ENCODE measurements at regions not wholly inside any gene's neighbourhood (a gene's known extent, or its start where the extent isn't known, plus 50 kb on each side); places are given as distances from the start of the nearest gene placed in this dataset.

GRCh38 chr3:72453706-72454105 lies 394.5 kb downstream of the SHQ1 start:
- no peaks in the 10 kb centered on the region for H3K4me1 ChIP-seq (ENCODE audit: control insufficient read depth, insufficient read depth, low read length)
- H4K5ac ChIP-seq (ENCODE audit: low read depth, low read length), result no peak overlapping the region
- H3K4me3 ChIP-seq (ENCODE audit: insufficient read depth, low read depth, low read length), result no peak overlapping the region
- peaks cover 45% of the 10 kb centered on the region for H3K27me3 ChIP-seq (ENCODE audit: control insufficient read depth, insufficient read depth, low read length)
- H4K8ac ChIP-seq (ENCODE audit: low read depth in 2 of 2, low read length in 2 of 2), result no peak overlapping the region
- WGBS, 2 experiments (ENCODE audit: extremely low coverage in 2 of 2, insufficient read length in 1 of 2), result no CpG with 5 or more reads among the region's 2 CpGs
- H3K18ac ChIP-seq (ENCODE audit: low read depth, low read length), result no peak overlapping the region
- H3K14ac ChIP-seq (replicated peaks; ENCODE audit: low read depth, low read length), result no peak overlapping the region
- TF ChIP-seq FOS (IDR thresholded peaks at IDR 0.05; ENCODE audit: low read depth, low read length), result no peak
- no peak for TF ChIP-seq RFX5 (IDR thresholded peaks at IDR 0.05; ENCODE audit: low read depth, low read length)
- TF ChIP-seq SMC3 (IDR thresholded peaks at IDR 0.05; ENCODE audit: low read depth, low read length), result no peak
- TF ChIP-seq, protein P1, sequence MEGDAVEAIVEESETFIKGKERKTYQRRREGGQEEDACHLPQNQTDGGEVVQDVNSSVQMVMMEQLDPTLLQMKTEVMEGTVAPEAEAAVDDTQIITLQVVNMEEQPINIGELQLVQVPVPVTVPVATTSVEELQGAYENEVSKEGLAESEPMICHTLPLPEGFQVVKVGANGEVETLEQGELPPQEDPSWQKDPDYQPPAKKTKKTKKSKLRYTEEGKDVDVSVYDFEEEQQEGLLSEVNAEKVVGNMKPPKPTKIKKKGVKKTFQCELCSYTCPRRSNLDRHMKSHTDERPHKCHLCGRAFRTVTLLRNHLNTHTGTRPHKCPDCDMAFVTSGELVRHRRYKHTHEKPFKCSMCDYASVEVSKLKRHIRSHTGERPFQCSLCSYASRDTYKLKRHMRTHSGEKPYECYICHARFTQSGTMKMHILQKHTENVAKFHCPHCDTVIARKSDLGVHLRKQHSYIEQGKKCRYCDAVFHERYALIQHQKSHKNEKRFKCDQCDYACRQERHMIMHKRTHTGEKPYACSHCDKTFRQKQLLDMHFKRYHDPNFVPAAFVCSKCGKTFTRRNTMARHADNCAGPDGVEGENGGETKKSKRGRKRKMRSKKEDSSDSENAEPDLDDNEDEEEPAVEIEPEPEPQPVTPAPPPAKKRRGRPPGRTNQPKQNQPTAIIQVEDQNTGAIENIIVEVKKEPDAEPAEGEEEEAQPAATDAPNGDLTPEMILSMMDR (conservative IDR thresholded peaks at IDR 0.05; ENCODE audit: low read depth, low read length), result no peak
- no peak for TF ChIP-seq RAD21 (IDR thresholded peaks at IDR 0.05; ENCODE audit: low read length)
- no peak for TF ChIP-seq NFE2L2 (IDR thresholded peaks at IDR 0.05; ENCODE audit: low read depth, low read length)
- no peaks in the 10 kb centered on the region for H3K9me1 ChIP-seq (ENCODE audit: insufficient read depth, low read length)
- H3K9ac ChIP-seq (ENCODE audit: low read depth, low read length), result no peak overlapping the region
- no peaks in the 10 kb centered on the region for H4K20me1 ChIP-seq (ENCODE audit: insufficient read depth, low read length)
- no peak overlapping the region for H2BK120ac ChIP-seq (ENCODE audit: low read depth, low read length)
- intact Hi-C loops (cut with micrococcal nuclease) (no loop called here), dilution Hi-C loops (cut with HindIII; ENCODE audit: low sequenced_read_pairs, unreplicated experiment) (no loop called here), in situ Hi-C loops (cut with MboI; ENCODE audit: low sequenced_read_pairs) (no loop called here)
- BruUV-seq (replicated peaks), result no TSS peak
- no peak overlapping the region for H2BK5ac ChIP-seq (ENCODE audit: low read depth, low read length, poor library complexity, severe bottlenecking)
- POLR2A ChIA-PET (ENCODE audit: unreplicated experiment), result no interaction called here
- H3K9me3 ChIP-seq (ENCODE audit: control insufficient read depth, insufficient read depth, low read length), result no peaks in the 10 kb centered on the region
- no peak overlapping the region for H3K4me2 ChIP-seq (ENCODE audit: low read depth, low read length)
- DNase-seq (no peak), ATAC-seq (ENCODE audit: low read depth) (no peak)
- no peak overlapping the region for H2BK20ac ChIP-seq (ENCODE audit: low read depth, low read length)
- no peak overlapping the region for H3K56ac ChIP-seq (ENCODE audit: extremely low read depth, insufficient read depth, low read length)
- H2AFZ ChIP-seq (replicated peaks; ENCODE audit: low read length, poor library complexity), result no peak overlapping the region
- no peak overlapping the region for H2AK9ac ChIP-seq (replicated peaks; ENCODE audit: low read depth, low read length, poor library complexity)
- no peak overlapping the region for H3K4ac ChIP-seq (ENCODE audit: low read depth, low read length)
- no peak overlapping the region for H3K27ac ChIP-seq (ENCODE audit: insufficient read depth, low read length)
- no peak overlapping the region for H2AK5ac ChIP-seq (ENCODE audit: low read depth, low read length)
- H3K36me3 ChIP-seq (ENCODE audit: control insufficient read depth, insufficient read depth, low read length), result no peaks in the 10 kb centered on the region
- no peak overlapping the region for H2BK15ac ChIP-seq (ENCODE audit: low read depth, low read length)
- no peaks in the 10 kb centered on the region for H3K79me1 ChIP-seq (ENCODE audit: low read depth in 1 of 2, low read length in 2 of 2)
- H4K91ac ChIP-seq (ENCODE audit: insufficient read depth, low read depth, low read length), result no peak overlapping the region
- no peak overlapping the region for H3K23ac ChIP-seq (ENCODE audit: low read depth, low read length)
- CTCF ChIA-PET, result no interaction called here

Measured in IMR-90 (cell line).